Coronary artery (tissue), 2 donors: ENCODE measurements at regions not wholly inside any gene's neighbourhood (a gene's known extent, or its start where the extent isn't known, plus 50 kb on each side); places are given as distances from the start of the nearest gene placed in this dataset.
A peak's percentile ranks its signal among the peaks of the same experiment; 100 is the strongest.
"Not testable (repeated sequence)": the region's sequence is repeated elsewhere in the genome, so short reads cannot be mapped to it uniquely, and the experiment has no call there.

Experiments
- DNase-seq: peaks from one replicate; pipeline ENCODE4 v3.0.0-alpha.2; 2017; ENCODE audit warnings: low spot score
- H3K27ac ChIP-seq, 2 donors: fragments of 200-600 bp; sonication (generic); one replicate each; pipeline ENCODE4 v1.5.1; 2016 to 2019
- H3K4me3 ChIP-seq: fragments of 200-600 bp; sonication (generic); 2 replicates; pipeline ENCODE4 v1.5.1; 2016; ENCODE audit warnings: mild to moderate bottlenecking, moderate library complexity
- TF ChIP-seq, protein P1 (sequence below): fragments of 200-600 bp; sonication (generic); IDR thresholded peaks from one replicate; pipeline ENCODE4 v1.5.1; 2019; ENCODE audit warnings: antibody characterized with exemption

GRCh38 chr16:26982422-26982821 lies 84.3 kb upstream of the C16orf82 start:
- TF ChIP-seq, protein P1, sequence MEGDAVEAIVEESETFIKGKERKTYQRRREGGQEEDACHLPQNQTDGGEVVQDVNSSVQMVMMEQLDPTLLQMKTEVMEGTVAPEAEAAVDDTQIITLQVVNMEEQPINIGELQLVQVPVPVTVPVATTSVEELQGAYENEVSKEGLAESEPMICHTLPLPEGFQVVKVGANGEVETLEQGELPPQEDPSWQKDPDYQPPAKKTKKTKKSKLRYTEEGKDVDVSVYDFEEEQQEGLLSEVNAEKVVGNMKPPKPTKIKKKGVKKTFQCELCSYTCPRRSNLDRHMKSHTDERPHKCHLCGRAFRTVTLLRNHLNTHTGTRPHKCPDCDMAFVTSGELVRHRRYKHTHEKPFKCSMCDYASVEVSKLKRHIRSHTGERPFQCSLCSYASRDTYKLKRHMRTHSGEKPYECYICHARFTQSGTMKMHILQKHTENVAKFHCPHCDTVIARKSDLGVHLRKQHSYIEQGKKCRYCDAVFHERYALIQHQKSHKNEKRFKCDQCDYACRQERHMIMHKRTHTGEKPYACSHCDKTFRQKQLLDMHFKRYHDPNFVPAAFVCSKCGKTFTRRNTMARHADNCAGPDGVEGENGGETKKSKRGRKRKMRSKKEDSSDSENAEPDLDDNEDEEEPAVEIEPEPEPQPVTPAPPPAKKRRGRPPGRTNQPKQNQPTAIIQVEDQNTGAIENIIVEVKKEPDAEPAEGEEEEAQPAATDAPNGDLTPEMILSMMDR = no peak
- Histone ChIP-seq H3K27ac (no peak overlapping the region), H3K4me3 (no peak overlapping the region)
- no peak for DNase-seq

DNA sequence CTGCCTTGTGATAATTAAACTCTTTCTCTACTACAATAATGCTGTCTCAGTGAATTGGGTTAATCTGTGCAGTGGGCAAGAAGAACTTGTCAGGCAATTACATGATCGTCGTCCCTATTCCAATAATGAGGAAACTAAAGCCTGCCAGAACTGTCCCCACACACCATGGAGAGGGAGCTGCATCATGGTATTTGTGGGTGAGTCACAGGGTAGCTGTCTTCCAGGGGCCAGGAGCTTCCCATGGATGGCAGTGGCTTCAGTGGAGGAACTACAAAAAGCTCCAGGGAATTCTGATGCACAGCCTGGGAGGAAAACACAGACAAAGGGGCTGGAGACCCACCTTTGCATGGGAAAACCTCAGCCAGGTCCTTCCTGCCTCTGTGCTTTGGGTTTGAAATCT lies 83.3 kb upstream of the C16orf82 start:
- no peak overlapping the region for H3K4me3 ChIP-seq
- no peak overlapping the region for H3K27ac ChIP-seq
- TF ChIP-seq, protein P1 = no peak
- DNase-seq = peak; percentile 29

- Histone ChIP-seq H3K27ac (no peak overlapping the region), H3K4me3 (no peak overlapping the region)
- TF ChIP-seq, protein P1 = no peak
- DNase-seq = peak; percentile 35
Measured at GRCh38 chr16:26985100-26986065, 81.3 kb upstream of the C16orf82 start.

- TF ChIP-seq, protein P1 = no peak
- H3K4me3 ChIP-seq = no peak overlapping the region
- peak; percentile 22 for DNase-seq
- H3K27ac ChIP-seq = no peak overlapping the region
Measured at GRCh38 chr16:26987597-26988010, 79.1 kb upstream of the C16orf82 start.

- TF ChIP-seq, protein P1 = no peak
- DNase-seq = peak; percentile 45
Measured at GRCh38 chr16:26988186-26988585, 78.5 kb upstream of the C16orf82 start.

DNA sequence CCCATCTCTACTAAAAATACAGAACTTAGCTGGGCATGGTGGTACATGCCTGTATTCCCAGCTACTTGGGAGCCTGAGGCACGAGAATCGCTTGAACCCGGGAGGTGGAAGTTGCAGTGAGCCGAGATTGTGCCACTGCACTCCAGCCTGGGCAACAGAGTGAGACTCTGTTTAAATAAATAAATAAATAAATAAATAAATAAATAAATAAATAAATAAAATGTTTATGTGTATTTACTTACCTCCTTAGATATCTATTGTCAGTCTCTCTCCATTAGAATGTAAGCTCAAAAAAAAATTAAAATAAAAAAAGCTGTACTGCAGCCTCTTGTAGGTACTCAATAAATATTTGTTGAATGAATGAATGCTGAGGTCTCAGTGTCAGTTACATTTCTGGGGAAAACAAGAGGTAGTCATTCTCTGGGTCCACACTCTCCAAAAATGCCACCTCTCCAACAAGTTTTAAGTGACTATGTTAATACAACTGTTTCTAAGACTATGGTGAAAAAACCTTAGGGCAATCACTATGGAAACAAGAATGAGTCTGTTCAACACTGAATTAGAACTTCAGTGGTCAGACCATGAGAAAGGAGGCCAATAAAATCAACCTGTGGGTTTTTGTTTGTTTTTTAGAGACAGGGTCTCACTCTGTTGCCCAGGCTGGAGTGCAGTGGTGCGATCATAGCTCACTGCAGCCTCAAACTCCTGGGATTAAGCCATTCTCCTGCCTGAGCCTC lies 76.2 kb upstream of the C16orf82 start:
- not testable (repeated sequence) for H3K4me3 ChIP-seq, DNase-seq, H3K27ac ChIP-seq

More at GRCh38 chr16:26988186-26988585, 78.5 kb upstream of the C16orf82 start:
- Histone ChIP-seq H3K27ac (no peak overlapping the region), H3K4me3 (no peak overlapping the region)

GRCh38 chr16:26992666-26993349 lies 73.9 kb upstream of the C16orf82 start:
- TF ChIP-seq, protein P1 = no peak

More at GRCh38 chr16:26992666-26993349, 73.9 kb upstream of the C16orf82 start:
- Histone ChIP-seq H3K4me3 (no peak overlapping the region), H3K27ac (no peak overlapping the region)
- DNase-seq = peak; percentile 46
